H1 (cell line): ENCODE measurements at regions not wholly inside any gene's neighbourhood (a gene's known extent, or its start where the extent isn't known, plus 50 kb on each side); places are given as distances from the start of the nearest gene placed in this dataset.

Source experiments
- EP300 ChIP-seq, 2 experiments: IDR thresholded peaks; 1 replicate in 1 of 2; 2 replicates in 1 of 2; pipeline ENCODE4 v1.6.1; 2011 to 2012; ENCODE audit warnings: low read depth in 2 of 2, low read length in 2 of 2, mild to moderate bottlenecking in 2 of 2, borderline replicate concordance in 1 of 2, inconsistent platforms in 1 of 2, moderate library complexity in 1 of 2
- EZH2 ChIP-seq: fragments of 200-600 bp; sonication (generic); IDR thresholded peaks from 2 replicates; pipeline ENCODE4 v1.7.1; 2012; ENCODE audit warnings: low read depth, mild to moderate bottlenecking, moderate library complexity, low read length, inconsistent platforms; ENCODE audit not compliant: severe bottlenecking
- NRF1 ChIP-seq: IDR thresholded peaks from 2 replicates; pipeline ENCODE4 v1.6.1; 2011; ENCODE audit warnings: mild to moderate bottlenecking, low read depth, low read length, improper control_type of control experiment
- PHF8 ChIP-seq: fragments of 200-600 bp; sonication (generic); conservative IDR thresholded peaks from 2 replicates; pipeline ENCODE4 v1.7.1; 2012; ENCODE audit warnings: low read depth, mild to moderate bottlenecking, inconsistent platforms, low read length, moderate library complexity
- SIRT6 ChIP-seq: IDR thresholded peaks from one replicate; pipeline ENCODE4 v1.7.1; 2012; ENCODE audit warnings: low read length, inconsistent platforms
- USF2 ChIP-seq: IDR thresholded peaks from 2 replicates; pipeline ENCODE4 v1.6.1; 2011; ENCODE audit warnings: low read length, improper control_type of control experiment

- TF ChIP-seq PHF8: no peak
- no peak for TF ChIP-seq USF2
- TF ChIP-seq SIRT6: no peak
- no peak for TF ChIP-seq NRF1
- no peak for TF ChIP-seq EZH2
- TF ChIP-seq EP300 (IDR thresholded peaks at IDR 0.05; ENCODE audit: borderline replicate concordance in 1 of 2, low read depth in 2 of 2, low read length in 2 of 2): no peak
Measured at GRCh38 chr17:79154446-79154845, 79.8 kb downstream of the ENGASE start (continued).
